COLO668 (cell line): ENCODE measurements at regions not wholly inside any gene's neighbourhood (a gene's known extent, or its start where the extent isn't known, plus 50 kb on each side); places are given as distances from the start of the nearest gene placed in this dataset.

Source experiments
- DNase-seq: peaks from one replicate; lab custom pipeline; 2025; ENCODE audit not compliant: unreplicated experiment; lab: John Stamatoyannopoulos, UW

GRCh38 chr17:56737421-56738161 lies 96.1 kb downstream of the C17orf67 start:
- DNase-seq: no peak

GRCh38 chr17:56739376-56739775 lies 94.3 kb downstream of the C17orf67 start:
- DNase-seq: no peak

- DNase-seq: no peak
Observed at GRCh38 chr17:56739776-56740175, 93.9 kb downstream of the C17orf67 start.

- no peak for DNase-seq
Observed at GRCh38 chr17:56740481-56740880, 93.2 kb downstream of the C17orf67 start.
